Activated naive CD8-positive, alpha-beta T cell treated with anti-CD3 and anti-CD28 coated beads, Interleukin-2, amount 50 U/mL, for 16 hours (primary cell): ENCODE measurements at regions not wholly inside any gene's neighbourhood (a gene's known extent, or its start where the extent isn't known, plus 50 kb on each side); places are given as distances from the start of the nearest gene placed in this dataset.

Experiments used
- DNase-seq: peaks from one replicate; pipeline ENCODE4 v3.0.0-alpha.2; 2020; ENCODE audit warnings: low read depth, low spot score

- DNase-seq = no peak
These were observed 397.6 kb upstream of the RGMA start for GRCh38 chr15:93486407-93487117.

GRCh38 chr15:93485438-93486327 lies 396.7 kb upstream of the RGMA start:
- DNase-seq = no peak

- no peak for DNase-seq
These were observed 394.9 kb upstream of the RGMA start for GRCh38 chr15:93483923-93484322.

GRCh38 chr15:93482731-93483130 lies 393.7 kb upstream of the RGMA start:
- no peak for DNase-seq

GRCh38 chr15:93479715-93480114 lies 390.7 kb upstream of the RGMA start:
- DNase-seq = no peak

GRCh38 chr15:93478947-93479346 lies 389.9 kb upstream of the RGMA start:
- no peak for DNase-seq

- no peak for DNase-seq
These were observed 388.7 kb upstream of the RGMA start for GRCh38 chr15:93477721-93478120.

GRCh38 chr15:93477188-93477587 lies 388.2 kb upstream of the RGMA start:
- DNase-seq = no peak

- DNase-seq = no peak
These were observed 387.6 kb upstream of the RGMA start for GRCh38 chr15:93476491-93477177.

- no peak for DNase-seq
These were observed 385.7 kb upstream of the RGMA start for GRCh38 chr15:93474728-93475127.

GRCh38 chr15:93469994-93470393 lies 381.0 kb upstream of the RGMA start:
- no peak for DNase-seq

- no peak for DNase-seq
These were observed 378.3 kb upstream of the RGMA start for GRCh38 chr15:93467337-93467736.

GRCh38 chr15:93466380-93466779 lies 377.4 kb upstream of the RGMA start:
- no peak for DNase-seq

GRCh38 chr15:93462690-93463089 lies 373.7 kb upstream of the RGMA start:
- DNase-seq = no peak

- DNase-seq = no peak
These were observed 371.7 kb upstream of the RGMA start for GRCh38 chr15:93460717-93461116.

GRCh38 chr15:93459396-93459795 lies 370.4 kb upstream of the RGMA start:
- no peak for DNase-seq

- DNase-seq = no peak
These were observed 369.6 kb upstream of the RGMA start for GRCh38 chr15:93458597-93458996.

GRCh38 chr15:93454788-93455187 lies 365.8 kb upstream of the RGMA start:
- no peak for DNase-seq

- no peak for DNase-seq
These were observed 363.7 kb upstream of the RGMA start for GRCh38 chr15:93452537-93453211.

GRCh38 chr15:93451822-93452221 lies 362.8 kb upstream of the RGMA start:
- no peak for DNase-seq

GRCh38 chr15:93451265-93451664 lies 362.3 kb upstream of the RGMA start:
- no peak for DNase-seq

GRCh38 chr15:93449798-93450197 lies 360.8 kb upstream of the RGMA start:
- DNase-seq = no peak
